GM06990 (cell line): ENCODE measurements at regions not wholly inside any gene's neighbourhood (a gene's known extent, or its start where the extent isn't known, plus 50 kb on each side); places are given as distances from the start of the nearest gene placed in this dataset.

Experiments used
- DNase-seq: peaks from one replicate; pipeline ENCODE4 v3.0.0-alpha.2; 2011; ENCODE audit not compliant: insufficient read length; ENCODE audit errors: extremely low read depth
- H3K27me3 ChIP-seq: replicated peaks from 2 replicates; pipeline ENCODE4 v1.6.0; 2011; ENCODE audit warnings: low read length; ENCODE audit not compliant: control insufficient read depth, insufficient read depth
- H3K36me3 ChIP-seq: 2 replicates; pipeline ENCODE4 v1.5.1; 2011; ENCODE audit warnings: low read length; ENCODE audit not compliant: control insufficient read depth, insufficient read depth
- H3K4me3 ChIP-seq: replicated peaks from 2 replicates; pipeline ENCODE4 v1.5.1; 2011; ENCODE audit warnings: low read depth, mild to moderate bottlenecking, control low read depth, low read length
- TF ChIP-seq, protein P1 (sequence below): IDR thresholded peaks from 2 replicates; pipeline ENCODE4 v1.5.1; 2011; ENCODE audit warnings: low read length, control low read depth, mild to moderate bottlenecking, inconsistent platforms; ENCODE audit not compliant: insufficient read depth, poor library complexity, severe bottlenecking

DNA sequence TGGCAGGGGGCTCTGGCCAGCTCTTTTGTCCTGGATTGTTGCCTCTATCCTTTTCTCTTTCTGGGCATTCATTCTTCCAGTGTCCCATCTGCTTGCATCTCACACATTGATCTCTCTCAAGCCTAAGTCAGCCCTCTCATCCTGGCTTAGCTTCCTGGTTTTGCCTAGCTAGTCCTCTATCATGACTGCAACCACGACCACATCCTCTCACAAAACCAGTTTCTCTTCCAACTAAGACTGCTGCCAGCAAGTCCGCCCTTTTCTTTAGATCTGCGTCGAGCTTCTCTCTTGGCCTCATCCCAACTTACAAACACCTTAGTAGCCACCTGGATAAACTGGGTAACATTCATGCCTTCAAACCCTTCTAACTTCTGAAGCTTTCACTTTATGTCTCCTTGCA, 212.2 kb upstream of the HTR2A start:
- no peak for DNase-seq
- Histone ChIP-seq H3K4me3 (no peak overlapping the region), H3K27me3 (no peaks in the 10 kb centered on the region), H3K36me3 (no peaks in the 10 kb centered on the region)
- TF ChIP-seq, protein P1, sequence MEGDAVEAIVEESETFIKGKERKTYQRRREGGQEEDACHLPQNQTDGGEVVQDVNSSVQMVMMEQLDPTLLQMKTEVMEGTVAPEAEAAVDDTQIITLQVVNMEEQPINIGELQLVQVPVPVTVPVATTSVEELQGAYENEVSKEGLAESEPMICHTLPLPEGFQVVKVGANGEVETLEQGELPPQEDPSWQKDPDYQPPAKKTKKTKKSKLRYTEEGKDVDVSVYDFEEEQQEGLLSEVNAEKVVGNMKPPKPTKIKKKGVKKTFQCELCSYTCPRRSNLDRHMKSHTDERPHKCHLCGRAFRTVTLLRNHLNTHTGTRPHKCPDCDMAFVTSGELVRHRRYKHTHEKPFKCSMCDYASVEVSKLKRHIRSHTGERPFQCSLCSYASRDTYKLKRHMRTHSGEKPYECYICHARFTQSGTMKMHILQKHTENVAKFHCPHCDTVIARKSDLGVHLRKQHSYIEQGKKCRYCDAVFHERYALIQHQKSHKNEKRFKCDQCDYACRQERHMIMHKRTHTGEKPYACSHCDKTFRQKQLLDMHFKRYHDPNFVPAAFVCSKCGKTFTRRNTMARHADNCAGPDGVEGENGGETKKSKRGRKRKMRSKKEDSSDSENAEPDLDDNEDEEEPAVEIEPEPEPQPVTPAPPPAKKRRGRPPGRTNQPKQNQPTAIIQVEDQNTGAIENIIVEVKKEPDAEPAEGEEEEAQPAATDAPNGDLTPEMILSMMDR: no peak

DNA sequence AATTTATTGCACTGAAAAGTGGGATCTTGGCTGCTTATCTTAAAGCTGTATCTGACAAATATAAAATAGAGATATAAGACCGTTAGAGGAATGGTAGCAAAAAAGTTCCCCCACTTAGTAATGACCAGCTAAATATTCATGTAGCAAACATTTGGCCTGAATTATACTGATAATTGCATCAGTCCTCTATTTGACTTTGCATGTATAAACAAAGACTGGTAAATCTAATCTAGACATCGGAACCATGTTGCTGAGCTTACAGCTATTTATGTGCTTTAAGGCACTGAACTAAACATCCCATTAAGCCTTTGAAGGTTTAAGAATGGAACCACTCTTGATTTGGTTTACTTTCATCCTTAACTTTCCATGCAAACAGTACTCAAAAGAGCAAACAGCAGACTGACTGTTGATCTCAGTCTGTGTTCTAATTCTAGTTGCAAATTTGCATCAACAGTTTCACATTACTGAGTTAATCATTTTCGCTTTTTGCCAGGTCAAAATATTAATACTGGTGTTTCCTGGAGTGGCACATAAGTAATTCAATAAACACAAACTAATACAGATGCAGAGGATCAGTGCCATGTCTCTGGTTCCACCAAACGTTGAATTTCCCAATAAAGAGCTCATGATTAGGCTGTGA, 203.5 kb upstream of the HTR2A start:
- Histone ChIP-seq H3K4me3 (no peak overlapping the region), H3K36me3 (no peaks in the 10 kb centered on the region), H3K27me3 (no peaks in the 10 kb centered on the region)
- peak; percentile 31 for DNase-seq
- TF ChIP-seq, protein P1: no peak

DNA sequence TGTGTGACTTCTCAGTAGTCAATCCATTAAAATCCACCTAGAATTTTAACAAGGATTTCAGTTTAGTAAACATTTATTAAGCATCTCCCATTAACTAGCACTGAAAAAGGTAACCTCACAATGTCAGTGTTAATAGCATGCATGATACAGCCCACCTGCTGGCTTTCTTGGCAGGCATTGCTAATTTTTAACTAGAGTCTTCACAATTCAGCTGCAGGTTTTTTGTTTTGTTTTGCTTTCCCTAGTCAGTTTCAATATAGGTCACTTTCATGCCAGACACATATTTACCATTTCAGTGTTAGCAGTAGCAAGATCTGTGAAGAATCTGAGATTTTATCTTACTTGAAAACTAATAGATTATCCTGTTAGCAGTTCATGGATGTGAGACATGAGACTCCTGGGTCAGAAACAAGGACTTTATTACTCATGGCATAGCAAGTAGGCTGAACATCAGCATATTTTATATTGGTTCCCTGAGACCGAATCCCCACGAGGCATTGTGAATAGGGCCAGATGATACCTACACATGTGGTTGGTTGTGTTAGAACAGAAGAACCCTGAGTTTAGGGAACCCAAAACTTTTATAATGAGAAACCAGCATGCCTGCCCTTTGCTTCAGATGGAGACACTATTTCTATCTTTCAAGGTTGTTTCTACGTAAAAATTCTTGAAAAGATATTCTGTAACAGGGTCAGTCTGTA, 198.0 kb upstream of the HTR2A start:
- TF ChIP-seq, protein P1: no peak
- H3K27me3 ChIP-seq: no peaks in the 10 kb centered on the region
- H3K4me3 ChIP-seq: no peak overlapping the region
- H3K36me3 ChIP-seq: no peaks in the 10 kb centered on the region
- DNase-seq: peak; percentile 14

DNA sequence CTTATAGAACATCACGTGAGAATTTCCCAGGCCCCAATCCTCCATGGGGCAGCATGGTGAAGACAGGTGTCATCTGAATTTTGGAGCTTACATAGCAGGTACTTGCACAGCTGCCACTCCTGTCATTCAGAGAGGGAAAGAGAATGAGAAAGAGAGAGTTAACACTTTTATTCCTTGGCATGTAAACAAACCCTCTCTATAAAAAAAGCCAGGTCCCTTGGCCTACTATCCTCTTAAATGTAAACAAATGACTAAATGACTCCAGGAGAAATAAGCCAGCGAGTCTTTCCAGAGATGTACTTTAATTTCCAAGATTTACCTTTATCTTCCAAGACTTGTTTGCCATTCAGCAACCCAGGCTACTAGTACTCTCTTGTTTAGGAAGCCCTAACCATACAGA, 195.3 kb upstream of the HTR2A start:
- no peaks in the 10 kb centered on the region for H3K27me3 ChIP-seq
- no peak overlapping the region for H3K4me3 ChIP-seq
- DNase-seq: no peak
- TF ChIP-seq, protein P1: no peak
- no peaks in the 10 kb centered on the region for H3K36me3 ChIP-seq

DNA sequence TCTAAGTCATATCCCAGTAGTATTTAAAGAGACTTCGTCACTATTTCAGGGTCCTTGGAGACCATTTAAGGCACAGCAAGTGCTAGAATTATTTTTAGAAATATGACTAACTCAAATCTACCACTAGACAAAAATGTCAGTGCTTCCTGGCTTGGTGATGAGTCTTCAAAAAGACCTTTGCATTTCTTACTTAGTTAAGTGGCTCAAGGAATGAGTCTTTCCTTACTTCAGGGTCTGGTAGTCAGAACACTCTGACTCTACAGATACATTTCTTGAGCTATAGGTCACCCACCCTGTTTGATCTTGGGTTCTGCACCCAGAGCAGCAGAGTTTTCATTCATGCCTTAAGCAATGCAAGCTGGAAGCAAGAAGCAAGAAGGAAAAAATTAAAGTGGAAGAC, 191.0 kb upstream of the HTR2A start:
- TF ChIP-seq, protein P1: no peak
- Histone ChIP-seq H3K4me3 (no peak overlapping the region), H3K36me3 (no peaks in the 10 kb centered on the region), H3K27me3 (no peaks in the 10 kb centered on the region)
- DNase-seq: no peak
